ENCODE measurements at regions not wholly inside any gene's neighbourhood (a gene's known extent, or its start where the extent isn't known, plus 50 kb on each side); places are given as distances from the start of the nearest gene placed in this dataset.

- Histone ChIP-seq H3K36me3 (ENCODE audit: insufficient read depth) (no peaks in the 10 kb centered on the region), H2AFZ (peak overlapping the region; percentile 94), H3F3A (replicated peaks; ENCODE audit: low read depth) (peaks cover 6% of the 10 kb centered on the region; the same call in 1 of the 2 replicates), H3K9me2 (ENCODE audit: insufficient read depth) (no peaks in the 10 kb centered on the region), H3K4me2 (peak overlapping the region; percentile 85), H3K27ac (ENCODE audit: low read depth) (no peak overlapping the region), H3K4me1 (ENCODE audit: insufficient read depth) (peaks cover 59% of the 10 kb centered on the region), H3K27me3 (ENCODE audit: insufficient read depth) (peaks cover 23% of the 10 kb centered on the region), H3K4me3 (peak overlapping the region; percentile 69), H3K79me2 (replicated peaks; ENCODE audit: insufficient read depth) (no peaks in the 10 kb centered on the region), H4K20me1 (replicated peaks; ENCODE audit: insufficient read depth) (no peaks in the 10 kb centered on the region)
- Mint-ChIP-seq H3K36me3 (ENCODE audit: low read depth) (no peaks in the 10 kb centered on the region), H3K4me3 (peak overlapping the region; percentile 84), H3K4me1 (peaks cover 47% of the 10 kb centered on the region), H3K27me3 (ENCODE audit: insufficient read depth, low read depth, poor library complexity) (peaks cover 8% of the 10 kb centered on the region), H3K27ac (no peak overlapping the region), H3K9me3 (no peaks in the 10 kb centered on the region)
- TF ChIP-seq, protein P1, sequence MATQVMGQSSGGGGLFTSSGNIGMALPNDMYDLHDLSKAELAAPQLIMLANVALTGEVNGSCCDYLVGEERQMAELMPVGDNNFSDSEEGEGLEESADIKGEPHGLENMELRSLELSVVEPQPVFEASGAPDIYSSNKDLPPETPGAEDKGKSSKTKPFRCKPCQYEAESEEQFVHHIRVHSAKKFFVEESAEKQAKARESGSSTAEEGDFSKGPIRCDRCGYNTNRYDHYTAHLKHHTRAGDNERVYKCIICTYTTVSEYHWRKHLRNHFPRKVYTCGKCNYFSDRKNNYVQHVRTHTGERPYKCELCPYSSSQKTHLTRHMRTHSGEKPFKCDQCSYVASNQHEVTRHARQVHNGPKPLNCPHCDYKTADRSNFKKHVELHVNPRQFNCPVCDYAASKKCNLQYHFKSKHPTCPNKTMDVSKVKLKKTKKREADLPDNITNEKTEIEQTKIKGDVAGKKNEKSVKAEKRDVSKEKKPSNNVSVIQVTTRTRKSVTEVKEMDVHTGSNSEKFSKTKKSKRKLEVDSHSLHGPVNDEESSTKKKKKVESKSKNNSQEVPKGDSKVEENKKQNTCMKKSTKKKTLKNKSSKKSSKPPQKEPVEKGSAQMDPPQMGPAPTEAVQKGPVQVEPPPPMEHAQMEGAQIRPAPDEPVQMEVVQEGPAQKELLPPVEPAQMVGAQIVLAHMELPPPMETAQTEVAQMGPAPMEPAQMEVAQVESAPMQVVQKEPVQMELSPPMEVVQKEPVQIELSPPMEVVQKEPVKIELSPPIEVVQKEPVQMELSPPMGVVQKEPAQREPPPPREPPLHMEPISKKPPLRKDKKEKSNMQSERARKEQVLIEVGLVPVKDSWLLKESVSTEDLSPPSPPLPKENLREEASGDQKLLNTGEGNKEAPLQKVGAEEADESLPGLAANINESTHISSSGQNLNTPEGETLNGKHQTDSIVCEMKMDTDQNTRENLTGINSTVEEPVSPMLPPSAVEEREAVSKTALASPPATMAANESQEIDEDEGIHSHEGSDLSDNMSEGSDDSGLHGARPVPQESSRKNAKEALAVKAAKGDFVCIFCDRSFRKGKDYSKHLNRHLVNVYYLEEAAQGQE (IDR thresholded peaks at IDR 0.05; ENCODE audit: unreplicated experiment) = no peak
- peak; percentile 32 for TF ChIP-seq EZH2 (IDR thresholded peaks at IDR 0.05; ENCODE audit: low read depth, unreplicated experiment)
- ATAC-seq (peak; percentile 75), DNase-seq (ENCODE audit: low spot score) (peak; percentile 74)
These were observed 255.1 kb upstream of the SOX21 start for GRCh38 chr13:94967183-94968039.

- no peak for ATAC-seq
- no peak overlapping the region for H3K27ac Mint-ChIP-seq
These were observed 254.1 kb upstream of the SOX21 start for GRCh38 chr13:94966422-94966955.

More at GRCh38 chr13:94966422-94966955, 254.1 kb upstream of the SOX21 start:
- Mint-ChIP-seq H3K9me3 (no peaks in the 10 kb centered on the region; the same call in 2 of the 3 replicates), H3K4me1 (peaks cover 39% of the 10 kb centered on the region), H3K4me3 (peak overlapping the region; percentile 79), H3K36me3 (ENCODE audit: low read depth) (no peaks in the 10 kb centered on the region), H3K27me3 (ENCODE audit: insufficient read depth, low read depth, poor library complexity) (peaks cover 8% of the 10 kb centered on the region)
- Histone ChIP-seq H4K20me1 (replicated peaks; ENCODE audit: insufficient read depth) (no peaks in the 10 kb centered on the region), H3K4me3 (peak overlapping the region; percentile 69; the same call in 1 of the 2 replicates), H3K79me2 (replicated peaks; ENCODE audit: insufficient read depth) (no peaks in the 10 kb centered on the region), H3K9me2 (ENCODE audit: insufficient read depth) (no peaks in the 10 kb centered on the region), H3K27me3 (ENCODE audit: insufficient read depth) (peaks cover 23% of the 10 kb centered on the region), H3K4me1 (ENCODE audit: insufficient read depth) (peaks cover 50% of the 10 kb centered on the region), H3K36me3 (ENCODE audit: insufficient read depth) (no peaks in the 10 kb centered on the region), H3K4me2 (peak overlapping the region; percentile 85), H2AFZ (no peak overlapping the region), H3F3A (replicated peaks; ENCODE audit: low read depth) (peaks cover 6% of the 10 kb centered on the region; the same call in 1 of the 2 replicates), H3K27ac (ENCODE audit: low read depth) (no peak overlapping the region)
- TF ChIP-seq STAT1 (IDR thresholded peaks at IDR 0.05; ENCODE audit: unreplicated experiment) (no peak), ETS1 (IDR thresholded peaks at IDR 0.05) (no peak), EZH2 (IDR thresholded peaks at IDR 0.05; ENCODE audit: low read depth, unreplicated experiment) (no peak), ZNF462 (CRISPR knock-in tag; IDR thresholded peaks at IDR 0.05) (no peak), EZH2phosphoT487 (IDR thresholded peaks at IDR 0.05; ENCODE audit: unreplicated experiment) (no peak), ZNF331 (CRISPR knock-in tag; IDR thresholded peaks at IDR 0.05; ENCODE audit: low read depth) (no peak), NANOG (IDR thresholded peaks at IDR 0.05; ENCODE audit: borderline replicate concordance) (no peak)
- no peak for DNase-seq (ENCODE audit: low spot score)
